Small intestine (tissue), 7 donors: ENCODE measurements at regions not wholly inside any gene's neighbourhood (a gene's known extent, or its start where the extent isn't known, plus 50 kb on each side); places are given as distances from the start of the nearest gene placed in this dataset.

Source experiments
- DNase-seq, 2 donors: peaks; one replicate each; pipeline versions ENCODE4 v3.0.0 to v3.0.0-alpha.2; 2013
- FAIRE-seq: peaks from 2 replicates; lab custom pipeline; 2012; peaks lifted over from hg19 to GRCh38; lab: Jason Lieb, UNC
- H3K27ac ChIP-seq, 3 donors: one replicate each; pipeline ENCODE4 v1.5.1; 2013; ENCODE audit warnings: low read length in 2 of 3, mild to moderate bottlenecking in 2 of 3, control low read depth in 1 of 3, inconsistent platforms in 1 of 3, low read depth in 1 of 3, moderate library complexity in 1 of 3
- H3K27me3 ChIP-seq, 3 donors: one replicate each; pipeline ENCODE4 v1.6.1; 2013; ENCODE audit warnings: low read length in 3 of 3, inconsistent platforms in 1 of 3; ENCODE audit not compliant: control insufficient read depth in 3 of 3, insufficient read depth in 3 of 3
- H3K36me3 ChIP-seq, 3 donors: one replicate each; pipeline ENCODE4 v1.6.1; 2013; ENCODE audit warnings: low read length in 3 of 3, inconsistent platforms in 1 of 3, low read depth in 1 of 3, mild to moderate bottlenecking in 1 of 3, moderate library complexity in 1 of 3; ENCODE audit not compliant: control insufficient read depth in 3 of 3, insufficient read depth in 2 of 3
- H3K4me1 ChIP-seq, 3 donors: one replicate each; pipeline ENCODE4 v1.6.1; 2013; ENCODE audit warnings: low read length in 2 of 3, inconsistent platforms in 1 of 3, low read depth in 1 of 3, mild to moderate bottlenecking in 1 of 3, moderate library complexity in 1 of 3; ENCODE audit not compliant: control insufficient read depth in 3 of 3, insufficient read depth in 2 of 3
- H3K4me3 ChIP-seq, 3 donors: one replicate each; pipeline ENCODE4 v1.5.1; 2013; ENCODE audit warnings: low read length in 3 of 3, control low read depth in 1 of 3, inconsistent platforms in 1 of 3, low read depth in 1 of 3, mild to moderate bottlenecking in 1 of 3, moderate library complexity in 1 of 3
- H3K9me3 ChIP-seq, 2 donors: one replicate each; pipeline ENCODE4 v1.6.1; 2013; ENCODE audit warnings: low read depth in 1 of 2, low read length in 1 of 2; ENCODE audit not compliant: control insufficient read depth in 2 of 2, insufficient read depth in 1 of 2
- WGBS, 3 donors: extraction: QIAGEN DNeasy Blood & Tissue Kit; methylation state at CpG; one replicate each; pipeline ENCODE4 v1.1.7; 2013; 5-methylcytosine and 5-hydroxymethylcytosine counted together
- donor health status: healthy with polysubstance abuse.
- donor health status: control.
- donor health status: control.
- donor health status: Bipolar disorder and iron deficiency.
- donor health status: healthy.

GRCh38 chr1:61515096-61515495 lies 209.8 kb downstream of the TM2D1 start:
- no peak for DNase-seq
- H3K36me3 ChIP-seq, result no peaks in the 10 kb centered on the region
- no peak for FAIRE-seq
- no peaks in the 10 kb centered on the region for H3K4me1 ChIP-seq
- no peak overlapping the region for H3K4me3 ChIP-seq
- 92 to 96% (median 92%) methylated on average over 2 of the region's 2 CpGs for WGBS, 3 donors
- no peaks in the 10 kb centered on the region for H3K27me3 ChIP-seq
- H3K9me3 ChIP-seq, result no peaks in the 10 kb centered on the region
- no peak overlapping the region for H3K27ac ChIP-seq
